DOHH2 (cell line): ENCODE measurements at regions not wholly inside any gene's neighbourhood (a gene's known extent, or its start where the extent isn't known, plus 50 kb on each side); places are given as distances from the start of the nearest gene placed in this dataset.

ENCODE experiments used
- CTCF ChIP-seq: fragments of 200-600 bp; sonication (generic); IDR thresholded peaks from one replicate; pipeline ENCODE4 v1.5.1; 2014; ENCODE audit warnings: antibody characterized with exemption, mild to moderate bottlenecking, low read depth, low read length; ENCODE audit not compliant: poor library complexity, severe bottlenecking
- EZH2phosphoT487 ChIP-seq: fragments of 200-600 bp; sonication (generic); IDR thresholded peaks from 2 replicates; pipeline ENCODE4 v1.6.1; 2017; ENCODE audit warnings: borderline replicate concordance, mild to moderate bottlenecking, antibody characterized with exemption, low read length, moderate library complexity, mixed read lengths

DNA sequence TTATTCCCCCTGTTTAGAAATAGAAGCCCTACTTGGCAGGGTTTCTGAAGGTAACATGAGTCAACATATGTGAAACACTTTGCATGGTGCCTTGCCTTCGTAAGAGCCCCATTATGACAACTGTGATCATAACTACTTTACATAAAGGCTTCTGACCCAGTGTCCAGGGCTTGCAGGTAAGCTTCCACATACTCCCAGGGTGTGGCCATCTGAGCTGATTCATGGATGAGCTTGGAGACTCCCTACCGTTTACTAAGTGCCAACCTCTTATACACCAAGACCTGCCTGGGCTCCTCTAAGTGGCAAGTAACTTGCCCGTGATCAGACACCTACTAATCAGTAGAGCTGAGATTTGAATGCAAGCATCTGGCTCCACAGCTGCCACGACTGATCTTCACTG lies 62.8 kb upstream of the C5orf58 start:
- no peak for TF ChIP-seq CTCF
- TF ChIP-seq EZH2phosphoT487, result no peak
